H9 (cell line): ENCODE measurements at regions not wholly inside any gene's neighbourhood (a gene's known extent, or its start where the extent isn't known, plus 50 kb on each side); places are given as distances from the start of the nearest gene placed in this dataset.

Experiments
- DNase-seq: peaks from one replicate; pipeline ENCODE4 v3.0.0-alpha.2; 2017
- H2AFZ ChIP-seq: one replicate; pipeline ENCODE4 v1.6.1; 2013; ENCODE audit warnings: mild to moderate bottlenecking, low read length, control low read depth, moderate library complexity
- H2AK5ac ChIP-seq: 2 replicates; pipeline ENCODE4 v1.6.1; 2013; ENCODE audit warnings: low read length, control low read depth, mixed read lengths; ENCODE audit not compliant: insufficient read length
- H2BK120ac ChIP-seq: one replicate; pipeline ENCODE4 v1.6.1; 2013; ENCODE audit warnings: low read depth, mild to moderate bottlenecking, low read length, control low read depth, inconsistent platforms; ENCODE audit not compliant: poor library complexity, severe bottlenecking
- H2BK12ac ChIP-seq: 2 replicates; pipeline ENCODE4 v1.6.1; 2013; ENCODE audit warnings: low read length, control low read depth, mixed read lengths, low read depth; ENCODE audit not compliant: insufficient read length
- H2BK15ac ChIP-seq: 2 replicates; pipeline ENCODE4 v1.6.1; 2013; ENCODE audit warnings: low read depth, low read length, control low read depth
- H2BK20ac ChIP-seq: one replicate; pipeline ENCODE4 v1.6.1; 2013; ENCODE audit warnings: low read depth, mild to moderate bottlenecking, low read length, control low read depth, inconsistent platforms; ENCODE audit not compliant: poor library complexity, severe bottlenecking
- H2BK5ac ChIP-seq: 2 replicates; pipeline ENCODE4 v1.6.1; 2013; ENCODE audit warnings: low read length, control low read depth, mixed read lengths; ENCODE audit not compliant: insufficient read length
- H3K14ac ChIP-seq: 2 replicates; pipeline ENCODE4 v1.6.1; 2013; ENCODE audit warnings: low read length, control low read depth; ENCODE audit not compliant: insufficient read depth
- H3K18ac ChIP-seq: 2 replicates; pipeline ENCODE4 v1.6.1; 2013; ENCODE audit warnings: low read depth, mild to moderate bottlenecking, mixed read lengths, low read length, control low read depth; ENCODE audit not compliant: insufficient read length
- H3K23ac ChIP-seq: 2 replicates; pipeline ENCODE4 v1.6.1; 2013; ENCODE audit warnings: low read length, control low read depth, mixed read lengths, low read depth; ENCODE audit not compliant: insufficient read length
- H3K23me2 ChIP-seq: 2 replicates; pipeline ENCODE4 v1.6.1; 2013; ENCODE audit warnings: low read depth, mild to moderate bottlenecking, mixed read lengths, low read length, control low read depth; ENCODE audit not compliant: insufficient read length, poor library complexity, severe bottlenecking
- H3K27ac ChIP-seq: 2 replicates; pipeline ENCODE4 v1.5.1; 2013; ENCODE audit warnings: low read length, control low read depth, mixed read lengths, low read depth; ENCODE audit not compliant: insufficient read length
- H3K27me3 ChIP-seq: 2 replicates; pipeline ENCODE4 v1.6.1; 2013; ENCODE audit warnings: low read length, control low read depth, inconsistent platforms; ENCODE audit not compliant: insufficient read depth
- H3K4ac ChIP-seq: 2 replicates; pipeline ENCODE4 v1.6.1; 2013; ENCODE audit warnings: low read depth, mild to moderate bottlenecking, control low read depth, inconsistent platforms, low read length, moderate library complexity
- H3K4me1 ChIP-seq: 2 replicates; pipeline ENCODE4 v1.6.1; 2013; ENCODE audit warnings: low read length, control low read depth, inconsistent platforms; ENCODE audit not compliant: insufficient read depth
- H3K4me2 ChIP-seq: 2 replicates; pipeline ENCODE4 v1.6.1; 2013; ENCODE audit warnings: low read length, control low read depth, mixed read lengths; ENCODE audit not compliant: insufficient read length, insufficient read depth
- H3K56ac ChIP-seq: 2 replicates; pipeline ENCODE4 v1.6.1; 2013; ENCODE audit warnings: low read depth, mild to moderate bottlenecking, mixed read lengths, low read length, control low read depth; ENCODE audit not compliant: insufficient read length
- H3K79me1 ChIP-seq: 2 replicates; pipeline ENCODE4 v1.6.1; 2013; ENCODE audit warnings: low read depth, mild to moderate bottlenecking, moderate library complexity, low read length, control low read depth, inconsistent platforms; ENCODE audit not compliant: insufficient read depth, poor library complexity, severe bottlenecking
- H3K79me2 ChIP-seq: 2 replicates; pipeline ENCODE4 v1.6.1; 2013; ENCODE audit warnings: low read length, control low read depth, inconsistent platforms; ENCODE audit not compliant: insufficient read depth
- H3K9ac ChIP-seq: 2 replicates; pipeline ENCODE4 v1.6.1; 2013; ENCODE audit warnings: low read length, control low read depth, mixed read lengths; ENCODE audit not compliant: insufficient read length; ENCODE audit errors: extremely low read depth
- H3K9me3 ChIP-seq: one replicate; pipeline ENCODE4 v1.6.1; 2013; ENCODE audit warnings: low read depth, low read length, inconsistent platforms; ENCODE audit not compliant: control insufficient read depth
- H3T11ph ChIP-seq: one replicate; pipeline ENCODE4 v1.6.1; 2013; ENCODE audit warnings: mild to moderate bottlenecking, low read length, control low read depth, inconsistent platforms
- H4K20me1 ChIP-seq: one replicate; pipeline ENCODE4 v1.6.1; 2013; ENCODE audit not compliant: control insufficient read depth, insufficient read length, insufficient read depth
- H4K5ac ChIP-seq: 2 replicates; pipeline ENCODE4 v1.6.1; 2013; ENCODE audit warnings: low read depth, mild to moderate bottlenecking, mixed read lengths, low read length, control low read depth; ENCODE audit not compliant: insufficient read length
- H4K8ac ChIP-seq: replicated peaks from 2 replicates; pipeline ENCODE4 v1.6.1; 2013; ENCODE audit warnings: low read length, control low read depth, mixed read lengths, low read depth; ENCODE audit not compliant: insufficient read length
- H4K91ac ChIP-seq: 2 replicates; pipeline ENCODE4 v1.6.1; 2013; ENCODE audit warnings: low read depth, mild to moderate bottlenecking, moderate library complexity, mixed read lengths, low read length, control low read depth; ENCODE audit not compliant: insufficient read length
- H3K27ac Mint-ChIP-seq, 3 experiments: 2 replicates in 2 of 3; 3 replicates in 1 of 3; pipeline ENCODE4 v1.8.0; 2020 to 2021; ENCODE audit warnings: mixed read lengths in 3 of 3, mild to moderate bottlenecking in 1 of 3, moderate library complexity in 1 of 3
- H3K27me3 Mint-ChIP-seq: 2 replicates; pipeline ENCODE4 v1.8.0; 2021; ENCODE audit warnings: low read depth, mild to moderate bottlenecking, moderate library complexity, mixed read lengths
- H3K36me3 Mint-ChIP-seq, 3 experiments: 2 replicates in 2 of 3; 3 replicates in 1 of 3; pipeline ENCODE4 v1.8.0; 2020 to 2021; ENCODE audit warnings: low read depth in 3 of 3, mixed read lengths in 3 of 3; ENCODE audit not compliant: insufficient read depth in 1 of 3
- H3K4me1 Mint-ChIP-seq, 2 experiments: 2 replicates each; pipeline ENCODE4 v1.8.0; 2020; ENCODE audit warnings: mixed read lengths in 2 of 2
- H3K4me3 Mint-ChIP-seq, 2 experiments: 2 replicates in 1 of 2; 3 replicates in 1 of 2; pipeline ENCODE4 v1.8.0; 2020 to 2021; ENCODE audit warnings: mild to moderate bottlenecking in 2 of 2, mixed read lengths in 2 of 2, moderate library complexity in 1 of 2
- H3K9me3 Mint-ChIP-seq, 2 experiments: 2 replicates in 1 of 2; 3 replicates in 1 of 2; pipeline ENCODE4 v1.8.0; 2020; ENCODE audit warnings: mild to moderate bottlenecking in 2 of 2, mixed read lengths in 2 of 2, moderate library complexity in 1 of 2
- CTCF ChIP-seq: fragments of 200-600 bp; sonication (generic); conservative IDR thresholded peaks from 3 replicates; pipeline ENCODE4 v1.8.0; 2021; ENCODE audit warnings: antibody characterized with exemption, mild to moderate bottlenecking
- WGBS: extraction: QIAGEN DNeasy Blood & Tissue Kit; methylation state at CpG from one replicate; pipeline ENCODE4 v1.1.7; 2013; ENCODE audit warnings: missing lambda C conversion rate, low lambda C conversion rate, mixed read lengths; ENCODE audit not compliant: insufficient read length; ENCODE audit errors: extremely low coverage; 5-methylcytosine and 5-hydroxymethylcytosine counted together

- no peaks in the 10 kb centered on the region for H4K20me1 ChIP-seq
- H3K56ac ChIP-seq, result no peak overlapping the region
- no peak overlapping the region for H4K5ac ChIP-seq
- H4K91ac ChIP-seq, result no peak overlapping the region
- no peak overlapping the region for H3K18ac ChIP-seq
- no peak overlapping the region for H4K8ac ChIP-seq
- H3K36me3 Mint-ChIP-seq, result no peaks in the 10 kb centered on the region
- no peak for DNase-seq
- H3K4ac ChIP-seq, result no peak overlapping the region
- no peaks in the 10 kb centered on the region for H3K79me2 ChIP-seq
- no peak overlapping the region for H2BK20ac ChIP-seq
- H3K27me3 Mint-ChIP-seq, result no peaks in the 10 kb centered on the region
- H3K23me2 ChIP-seq, result no peaks in the 10 kb centered on the region
- H3K9ac ChIP-seq, result no peak overlapping the region
- H2AFZ ChIP-seq, result no peak overlapping the region
- no peaks in the 10 kb centered on the region for H3K27me3 ChIP-seq
- no peaks in the 10 kb centered on the region for H3K9me3 ChIP-seq
- H3K27ac ChIP-seq, result no peak overlapping the region
- H3K9me3 Mint-ChIP-seq, result no peaks in the 10 kb centered on the region
- H3K4me1 ChIP-seq, result no peaks in the 10 kb centered on the region; the same call in 1 of the 2 replicates
- no peak overlapping the region for H2BK5ac ChIP-seq
- no peaks in the 10 kb centered on the region for H3K79me1 ChIP-seq
- no peak overlapping the region for H3K14ac ChIP-seq
- H3K4me3 Mint-ChIP-seq, result no peak overlapping the region
- no peak overlapping the region for H2BK12ac ChIP-seq
- no peak overlapping the region for H3K4me2 ChIP-seq
- H3T11ph ChIP-seq, result no peak overlapping the region
- H3K23ac ChIP-seq, result no peak overlapping the region
- no peak overlapping the region for H2BK120ac ChIP-seq
- peaks cover 5 to 13% of the 10 kb centered on the region in 2 experiments for H3K4me1 Mint-ChIP-seq
- no peak overlapping the region for H3K27ac Mint-ChIP-seq
- H2BK15ac ChIP-seq, result no peak overlapping the region
- peak; percentile 66 for TF ChIP-seq CTCF
- H2AK5ac ChIP-seq, result no peak overlapping the region
- WGBS, result no CpG with 5 or more reads among the region's 5 CpGs
Observed at GRCh38 chr5:102583276-102584124, 84.7 kb upstream of the SLCO6A1 start.
